Eye (tissue), 1 donor: ENCODE measurements at regions not wholly inside any gene's neighbourhood (a gene's known extent, or its start where the extent isn't known, plus 50 kb on each side); places are given as distances from the start of the nearest gene placed in this dataset.
"Not testable (repeated sequence)": the region's sequence is repeated elsewhere in the genome, so short reads cannot be mapped to it uniquely, and the experiment has no call there.

Experiments used
- DNase-seq: peaks from one replicate; pipeline ENCODE4 v3.0.0-alpha.2; 2015

DNA sequence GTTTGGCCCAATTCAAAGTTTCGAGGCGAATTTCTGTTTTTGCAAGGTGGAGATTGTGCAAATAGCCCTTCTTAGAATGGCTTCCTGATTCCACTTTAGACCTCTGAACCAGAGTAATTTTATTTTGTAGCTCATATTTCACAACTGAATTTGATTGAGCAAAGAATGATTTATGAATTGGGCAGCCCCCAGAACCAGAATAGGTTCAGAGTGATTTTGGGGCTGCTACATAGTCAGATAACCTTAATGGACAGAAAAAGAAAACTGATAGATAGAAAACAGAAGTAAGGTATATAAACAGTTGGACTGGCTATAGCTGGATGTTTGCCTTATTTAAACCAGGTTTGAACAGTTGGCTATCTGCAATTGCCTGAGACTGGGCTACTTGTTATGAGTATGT is 156.6 kb downstream of the YIPF5 start:
- DNase-seq, result no peak

- no peak for DNase-seq
These were observed 154.5 kb downstream of the YIPF5 start for GRCh38 chr5:144015961-144016360.

DNA sequence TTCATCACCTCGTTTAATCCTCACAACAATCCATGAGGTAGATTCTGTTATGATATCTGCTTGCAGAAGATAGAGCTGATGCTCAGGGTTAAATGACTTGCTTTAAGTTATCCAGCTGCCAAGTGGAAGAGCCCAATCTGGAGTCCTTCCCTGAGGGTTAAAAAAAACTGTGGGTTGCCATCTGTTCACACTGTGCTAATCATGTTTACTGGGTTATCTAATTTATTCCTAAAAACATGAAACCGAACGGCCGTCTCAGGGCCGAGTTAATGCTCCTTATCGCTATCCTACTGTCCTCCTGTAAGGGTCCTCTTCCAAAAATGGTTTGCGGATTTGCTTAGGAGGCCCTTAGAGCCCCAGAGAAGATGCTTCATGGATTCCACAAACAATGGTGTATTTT is 153.3 kb downstream of the YIPF5 start:
- no peak for DNase-seq

- no peak for DNase-seq
These were observed 152.8 kb downstream of the YIPF5 start for GRCh38 chr5:144017631-144018030.

GRCh38 chr5:144024090-144024489 is 146.4 kb downstream of the YIPF5 start:
- no peak for DNase-seq

DNA sequence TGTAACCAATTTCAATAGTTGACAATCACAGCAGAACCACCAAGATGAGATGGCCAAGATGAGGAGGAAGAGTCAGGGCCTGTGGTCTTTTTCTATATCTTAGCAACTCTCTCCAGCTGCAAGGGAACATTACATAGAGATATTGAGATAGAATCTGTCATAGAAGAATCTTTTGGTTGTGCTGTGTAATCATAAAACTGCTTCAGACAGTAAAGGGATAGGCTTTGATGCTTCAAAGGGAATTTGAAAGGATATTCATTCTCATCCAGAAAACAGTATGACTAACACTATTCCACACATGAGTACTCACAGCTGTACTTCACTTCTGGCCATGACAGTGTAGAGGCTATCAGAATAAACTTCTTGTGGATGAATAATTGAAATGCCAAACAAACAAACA is 145.9 kb downstream of the YIPF5 start:
- DNase-seq, result no peak

DNA sequence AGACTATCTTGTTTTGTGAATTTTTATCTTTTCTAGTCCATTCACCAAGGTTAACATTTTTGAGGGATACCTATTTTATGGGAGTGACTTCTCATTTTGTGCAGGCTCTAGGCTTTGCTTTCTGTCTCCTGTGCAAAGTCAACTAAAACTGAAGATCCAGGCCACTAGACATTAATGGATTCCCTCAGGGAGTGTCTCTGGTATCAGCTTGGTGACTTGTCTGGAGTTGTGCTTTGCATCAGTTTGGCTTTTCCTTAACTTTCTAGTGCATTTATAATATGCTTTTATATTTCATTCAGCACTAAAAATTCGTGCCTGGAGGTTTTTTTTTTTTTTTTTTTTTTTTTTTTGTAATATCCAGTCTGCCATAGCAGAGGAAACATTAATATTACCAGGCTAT is 144.2 kb downstream of the YIPF5 start:
- DNase-seq, result no peak

DNA sequence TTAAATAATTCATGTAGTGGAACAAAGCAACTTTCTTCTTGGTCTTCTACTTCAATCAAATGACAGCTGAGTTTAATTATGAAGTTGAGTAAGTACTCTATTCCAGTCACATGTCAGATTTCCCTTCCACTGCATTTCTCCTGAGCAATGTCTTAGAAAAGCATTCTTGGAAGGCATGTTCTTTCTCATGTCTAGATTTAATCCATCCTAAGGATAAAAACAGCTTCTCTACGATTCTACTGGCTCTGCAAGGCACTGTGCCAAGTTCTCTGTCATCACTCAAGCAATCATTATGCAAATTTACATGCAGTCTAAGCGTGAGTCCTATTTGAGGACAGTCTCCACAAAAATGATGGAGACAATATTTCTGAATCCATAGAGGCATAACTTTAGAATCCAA is 142.4 kb downstream of the YIPF5 start:
- DNase-seq, result peak; percentile 67

DNA sequence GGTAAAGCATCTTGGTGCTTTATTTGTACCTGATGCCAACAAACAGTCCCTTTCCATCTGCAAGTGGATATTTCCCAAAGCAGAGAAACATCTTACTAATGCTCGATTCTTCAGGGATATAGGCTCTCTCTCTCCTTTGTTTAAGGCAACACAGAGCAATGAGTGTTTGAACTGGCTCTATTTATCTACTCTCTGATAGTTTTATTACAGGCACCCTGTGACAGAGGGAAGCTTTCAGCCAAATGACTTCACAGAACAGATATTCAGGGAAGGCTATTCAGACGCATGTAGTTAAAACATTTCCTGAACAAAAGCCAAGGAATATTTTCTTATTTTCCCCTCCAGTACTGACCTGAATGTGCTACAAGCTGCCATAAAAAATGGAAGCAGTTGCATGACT is 141.8 kb downstream of the YIPF5 start:
- peak; percentile 58 for DNase-seq

GRCh38 chr5:144030904-144031303 is 139.6 kb downstream of the YIPF5 start:
- no peak for DNase-seq

DNA sequence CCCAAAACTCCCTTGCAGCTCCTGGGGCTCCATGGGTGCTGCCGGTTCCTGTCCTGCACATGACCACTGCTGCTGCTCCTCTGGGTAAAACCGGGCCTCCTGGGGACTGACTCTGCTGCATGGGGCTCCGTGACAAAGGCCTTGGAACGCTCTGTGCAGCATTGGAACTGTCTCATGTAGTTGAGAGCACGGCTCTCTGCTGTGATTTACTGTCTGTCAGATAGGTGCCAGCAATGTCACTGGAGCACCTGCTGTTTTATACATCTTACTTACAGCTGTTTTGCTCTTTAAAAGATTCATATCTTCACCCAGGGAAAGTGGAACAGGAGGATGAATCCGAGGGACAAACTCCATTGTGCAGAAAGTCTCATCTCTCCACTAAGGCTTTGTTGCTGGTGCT is 138.1 kb downstream of the YIPF5 start:
- DNase-seq, result no peak

GRCh38 chr5:144033486-144033885 is 137.0 kb downstream of the YIPF5 start:
- DNase-seq, result no peak

DNA sequence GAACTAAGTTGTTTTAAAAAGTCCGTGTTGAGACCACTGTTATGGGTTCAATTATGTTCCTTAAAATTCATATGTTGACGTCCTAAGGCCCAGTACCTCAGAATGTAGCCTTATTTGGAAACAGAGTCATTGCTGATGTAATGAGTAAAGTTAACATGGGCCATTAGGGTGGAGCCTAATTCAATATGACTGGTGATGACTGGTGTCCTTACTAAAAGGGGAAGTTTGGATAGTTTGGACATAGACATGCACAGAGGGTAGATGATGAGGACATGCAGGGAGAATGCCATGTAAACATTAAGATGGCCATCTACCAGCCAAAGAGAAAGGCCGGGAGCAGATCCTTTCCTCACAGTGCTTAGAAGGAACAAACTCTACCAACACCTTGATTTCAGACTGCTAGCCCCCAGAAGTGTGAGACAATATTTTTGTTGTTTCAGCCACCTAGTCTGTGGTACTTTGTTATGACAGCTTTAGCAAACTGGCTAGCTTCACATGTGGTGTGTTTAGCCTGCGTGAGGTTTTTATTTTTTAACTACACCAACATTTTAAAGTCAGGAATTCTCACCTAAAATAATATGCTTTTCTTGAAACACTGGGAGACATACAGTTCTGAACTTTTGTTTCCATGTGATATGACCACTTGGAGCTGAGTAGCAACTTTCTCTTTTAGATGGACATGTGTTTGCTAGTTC is 135.3 kb downstream of the YIPF5 start:
- no peak for DNase-seq

- no peak for DNase-seq
These were observed 134.0 kb downstream of the YIPF5 start for GRCh38 chr5:144036476-144036875.

GRCh38 chr5:144040615-144041305 is 129.7 kb downstream of the YIPF5 start:
- no peak for DNase-seq

GRCh38 chr5:144042156-144042555 is 128.3 kb downstream of the YIPF5 start:
- no peak for DNase-seq

DNA sequence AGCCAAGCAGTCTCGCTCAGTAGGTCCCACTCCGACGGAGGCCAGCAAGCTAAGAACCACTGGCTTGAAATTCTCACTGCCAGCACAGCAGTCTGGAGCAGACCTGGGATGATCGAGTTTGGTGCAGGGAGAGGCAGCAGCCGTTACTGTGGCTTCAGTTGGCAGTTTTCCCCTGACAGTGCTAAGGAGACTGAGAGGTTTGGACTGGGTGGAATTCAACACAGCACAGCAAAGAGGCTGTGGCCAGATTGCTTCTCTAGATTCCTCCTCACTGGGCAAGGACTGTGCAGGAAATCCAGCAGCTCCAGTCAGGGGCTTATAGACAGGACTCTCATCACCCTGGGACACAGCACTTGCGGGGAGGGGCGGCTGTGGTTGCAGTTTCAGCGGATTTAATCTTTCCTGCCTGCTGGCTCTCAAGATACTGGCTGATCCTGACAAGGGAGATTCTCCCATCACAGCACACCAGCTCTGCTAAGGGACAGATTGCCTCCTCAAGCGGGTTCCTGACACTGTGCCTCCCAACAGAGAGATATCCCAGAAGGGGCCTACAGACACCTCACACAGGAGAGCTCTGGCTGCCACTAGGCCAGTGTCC is 122.1 kb downstream of the YIPF5 start:
- no peak for DNase-seq

GRCh38 chr5:144055391-144055790 is 115.1 kb downstream of the YIPF5 start:
- DNase-seq, result not testable (repeated sequence)

GRCh38 chr5:144060091-144060490 is 110.4 kb downstream of the YIPF5 start:
- DNase-seq, result not testable (repeated sequence)

DNA sequence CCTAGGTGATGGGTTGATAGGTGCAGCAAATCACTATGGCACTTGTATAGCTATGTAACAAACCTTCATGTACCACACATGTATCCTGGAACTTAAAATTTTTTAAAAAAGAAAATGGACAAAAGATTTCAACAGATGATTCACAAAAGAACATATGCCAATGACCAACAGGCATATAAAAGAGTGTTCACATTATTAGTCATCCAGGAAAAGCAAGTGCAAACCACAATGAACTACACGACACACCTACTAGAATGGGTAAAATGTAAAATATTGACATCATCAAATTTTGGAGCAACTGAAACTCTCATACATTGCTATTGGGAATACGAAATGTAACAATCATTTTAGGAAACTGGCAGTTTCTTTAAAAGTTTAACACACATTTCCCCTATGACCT is 109.9 kb downstream of the YIPF5 start:
- no peak for DNase-seq

GRCh38 chr5:144065786-144066185 is 104.7 kb downstream of the YIPF5 start:
- no peak for DNase-seq

GRCh38 chr5:144072518-144072927 is 97.9 kb downstream of the YIPF5 start:
- DNase-seq, result peak; percentile 54

GRCh38 chr5:144076521-144077083 is 93.9 kb downstream of the YIPF5 start:
- no peak for DNase-seq

- DNase-seq, result no peak
These were observed 87.3 kb downstream of the YIPF5 start for GRCh38 chr5:144083185-144083584.
